HL-60 (cell line): ENCODE measurements at regions not wholly inside any gene's neighbourhood (a gene's known extent, or its start where the extent isn't known, plus 50 kb on each side); places are given as distances from the start of the nearest gene placed in this dataset.

ENCODE experiments used
- POLR2AphosphoS5 ChIP-seq: IDR thresholded peaks from 2 replicates; pipeline ENCODE4 v1.6.1; 2012; ENCODE audit warnings: low read depth
- TF ChIP-seq, protein P1 (sequence below): IDR thresholded peaks from one replicate; pipeline ENCODE4 v1.5.1; 2011; ENCODE audit warnings: low read length, control low read depth, inconsistent platforms; ENCODE audit not compliant: insufficient read depth

DNA sequence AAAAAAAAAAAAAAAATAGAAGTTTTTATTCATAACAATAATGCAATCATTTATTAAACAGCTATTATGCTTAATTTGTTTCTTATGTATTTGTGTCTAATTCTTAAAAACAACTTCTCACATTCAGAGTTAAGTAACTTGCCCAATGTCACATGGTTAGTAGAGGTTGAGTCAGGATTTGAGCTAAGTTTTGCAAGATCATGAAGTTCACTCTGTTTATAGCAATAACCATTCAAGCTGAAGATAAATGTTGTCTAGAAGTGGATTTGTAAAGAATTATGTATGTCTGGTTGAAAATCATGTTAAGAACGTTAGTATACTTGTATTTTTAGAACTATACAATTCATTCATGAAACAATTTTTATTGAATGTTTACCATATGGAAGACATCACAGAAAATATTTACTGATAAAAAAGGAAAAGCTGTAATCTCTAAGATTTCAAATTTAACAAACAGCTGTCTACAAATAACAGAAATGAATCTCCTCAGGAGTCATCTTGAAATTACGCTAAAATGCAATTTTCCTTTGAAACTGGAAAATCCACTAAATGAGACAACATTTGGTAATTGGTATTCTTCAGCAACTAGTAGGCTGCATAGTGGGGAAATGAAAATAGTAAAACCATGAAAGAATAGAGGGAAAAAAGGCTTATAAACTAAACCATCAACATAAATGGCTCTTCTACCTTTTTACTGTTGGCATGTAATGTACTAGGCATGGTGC is 70.5 kb upstream of the AHR start:
- TF ChIP-seq, protein P1, sequence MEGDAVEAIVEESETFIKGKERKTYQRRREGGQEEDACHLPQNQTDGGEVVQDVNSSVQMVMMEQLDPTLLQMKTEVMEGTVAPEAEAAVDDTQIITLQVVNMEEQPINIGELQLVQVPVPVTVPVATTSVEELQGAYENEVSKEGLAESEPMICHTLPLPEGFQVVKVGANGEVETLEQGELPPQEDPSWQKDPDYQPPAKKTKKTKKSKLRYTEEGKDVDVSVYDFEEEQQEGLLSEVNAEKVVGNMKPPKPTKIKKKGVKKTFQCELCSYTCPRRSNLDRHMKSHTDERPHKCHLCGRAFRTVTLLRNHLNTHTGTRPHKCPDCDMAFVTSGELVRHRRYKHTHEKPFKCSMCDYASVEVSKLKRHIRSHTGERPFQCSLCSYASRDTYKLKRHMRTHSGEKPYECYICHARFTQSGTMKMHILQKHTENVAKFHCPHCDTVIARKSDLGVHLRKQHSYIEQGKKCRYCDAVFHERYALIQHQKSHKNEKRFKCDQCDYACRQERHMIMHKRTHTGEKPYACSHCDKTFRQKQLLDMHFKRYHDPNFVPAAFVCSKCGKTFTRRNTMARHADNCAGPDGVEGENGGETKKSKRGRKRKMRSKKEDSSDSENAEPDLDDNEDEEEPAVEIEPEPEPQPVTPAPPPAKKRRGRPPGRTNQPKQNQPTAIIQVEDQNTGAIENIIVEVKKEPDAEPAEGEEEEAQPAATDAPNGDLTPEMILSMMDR: no peak
- TF ChIP-seq POLR2AphosphoS5: no peak
